ENCODE measurements at regions not wholly inside any gene's neighbourhood (a gene's known extent, or its start where the extent isn't known, plus 50 kb on each side); places are given as distances from the start of the nearest gene placed in this dataset.

DNA sequence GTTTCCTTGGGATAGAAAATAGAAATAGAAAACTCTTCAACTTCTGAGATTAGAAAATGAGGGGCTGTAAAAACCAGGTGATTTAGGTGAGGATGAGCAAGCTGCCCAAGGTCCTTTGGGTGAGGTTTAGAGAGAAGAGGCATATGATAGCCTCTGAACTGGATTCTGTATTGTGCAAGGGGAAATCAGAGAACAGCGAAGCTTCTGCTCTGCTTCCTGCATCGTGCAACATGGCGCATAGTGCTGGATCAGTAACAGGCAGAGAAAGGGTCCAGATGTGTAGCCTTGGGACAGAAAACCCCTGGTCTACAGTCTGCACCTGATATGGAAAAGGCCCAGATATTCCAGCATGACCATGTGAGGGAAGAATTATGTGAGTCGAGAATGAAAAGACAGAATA is 121.7 kb downstream of the MBL2 start:
- no peak for DNase-seq (ENCODE audit: low read depth)

- no peak for DNase-seq (ENCODE audit: low read depth)
These were observed 121.3 kb downstream of the MBL2 start for GRCh38 chr10:52651293-52651692.

DNA sequence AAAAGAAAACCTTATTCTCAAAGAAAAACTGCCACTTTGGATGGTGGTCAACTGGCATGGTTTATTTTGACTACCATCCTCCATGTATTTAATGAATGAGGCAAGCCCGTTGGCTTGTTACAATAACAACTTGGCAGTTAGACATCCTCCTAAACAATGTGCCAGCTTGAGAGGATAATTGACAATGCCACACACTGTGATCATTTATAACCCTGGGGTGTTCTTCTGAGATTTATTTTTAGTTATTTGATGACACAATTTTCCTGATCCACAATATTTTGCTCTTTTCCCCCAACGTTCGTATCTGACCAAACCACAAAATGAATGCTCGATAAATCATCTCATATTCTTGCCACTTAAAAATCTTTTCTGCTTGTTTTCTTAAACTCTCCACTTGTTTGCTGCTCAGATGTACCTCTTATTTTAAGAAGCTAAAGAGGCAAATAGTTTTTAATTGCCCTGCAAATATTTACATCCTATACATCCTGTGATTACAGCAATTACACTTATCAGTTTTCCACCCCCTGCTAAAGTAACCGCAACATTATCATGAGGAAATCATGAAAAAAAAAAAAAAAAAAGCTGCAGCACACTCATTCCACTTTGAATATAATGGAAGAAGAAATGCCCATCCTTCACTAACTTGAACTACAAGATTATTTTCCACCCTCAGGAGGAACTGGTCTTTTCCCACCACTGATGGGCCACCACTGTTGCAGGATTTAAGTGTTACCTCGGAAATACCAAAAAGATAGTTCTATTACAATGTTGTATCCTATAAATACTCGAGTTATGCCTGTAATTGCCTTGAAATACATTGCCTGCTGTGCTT is 119.9 kb downstream of the MBL2 start:
- DNase-seq (ENCODE audit: low read depth): no peak

GRCh38 chr10:52653263-52653909 is 119.2 kb downstream of the MBL2 start:
- DNase-seq (ENCODE audit: low read depth): no peak

DNA sequence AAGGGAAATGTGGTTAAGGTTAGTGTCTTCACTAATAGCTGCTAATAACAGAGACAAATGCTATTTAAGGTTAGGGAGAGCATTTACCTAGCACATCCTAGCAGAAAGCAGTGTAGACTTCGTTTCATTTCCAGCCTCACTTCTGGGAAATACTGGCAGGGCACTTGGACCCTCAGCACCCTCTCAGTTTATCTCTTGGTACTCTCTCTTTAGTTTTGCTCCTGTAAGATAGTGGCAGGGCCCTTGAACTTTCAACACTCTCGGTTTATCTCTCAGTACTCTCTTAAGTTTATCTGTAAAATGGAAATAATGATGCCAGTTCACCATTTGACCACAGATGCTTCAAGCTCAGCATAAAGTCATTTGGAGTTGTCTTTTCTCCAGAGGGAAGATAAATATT is 118.4 kb downstream of the MBL2 start:
- no peak for DNase-seq (ENCODE audit: low read depth)

- DNase-seq (ENCODE audit: low read depth): no peak
These were observed 114.5 kb downstream of the MBL2 start for GRCh38 chr10:52658112-52658511.

- DNase-seq (ENCODE audit: low read depth): no peak
These were observed 113.5 kb downstream of the MBL2 start for GRCh38 chr10:52659085-52659484.

DNA sequence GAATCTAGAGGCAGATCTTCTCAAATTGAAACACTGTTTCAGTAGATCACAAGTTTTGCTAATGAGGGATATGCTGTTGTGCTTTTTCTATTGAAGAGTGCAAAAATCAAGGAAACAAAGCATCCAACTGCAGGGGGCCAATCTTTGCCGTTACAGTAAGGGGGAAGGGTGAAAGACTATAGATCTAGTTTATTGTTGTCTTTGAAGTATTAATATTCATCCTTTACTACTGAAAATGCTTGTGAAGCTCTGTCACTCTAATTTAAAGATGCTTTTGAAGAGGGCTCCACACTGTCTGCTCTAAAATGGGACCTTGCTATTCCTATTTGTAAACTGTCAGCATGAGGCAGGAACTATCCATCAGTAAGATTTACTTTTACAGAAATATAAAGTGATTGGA is 110.3 kb downstream of the MBL2 start:
- DNase-seq (ENCODE audit: low read depth): no peak

- no peak for DNase-seq (ENCODE audit: low read depth)
These were observed 109.4 kb downstream of the MBL2 start for GRCh38 chr10:52663161-52663560.

GRCh38 chr10:52664629-52665028 is 108.0 kb downstream of the MBL2 start:
- DNase-seq (ENCODE audit: low read depth): no peak

- no peak for DNase-seq (ENCODE audit: low read depth)
These were observed 106.8 kb downstream of the MBL2 start for GRCh38 chr10:52665821-52666220.

- no peak for DNase-seq (ENCODE audit: low read depth)
These were observed 105.7 kb downstream of the MBL2 start for GRCh38 chr10:52666931-52667330.

DNA sequence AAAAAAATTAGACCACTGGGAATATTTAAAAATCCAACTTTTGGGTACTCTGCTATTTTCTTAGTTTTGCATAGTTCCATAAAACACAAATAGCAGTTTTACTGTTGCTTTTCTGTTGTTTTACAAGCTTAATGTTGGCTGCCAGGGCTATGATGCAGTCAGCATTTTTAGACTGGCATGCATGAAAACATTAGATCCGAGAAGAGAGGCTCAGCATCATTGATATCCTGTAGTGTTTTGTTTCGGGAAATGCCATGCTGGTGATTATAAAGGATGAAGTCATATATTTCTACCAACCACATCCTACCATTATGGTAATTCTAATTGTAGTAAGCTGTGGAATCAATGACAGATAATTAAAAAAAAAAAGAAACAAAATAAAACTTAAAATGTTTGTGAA is 104.6 kb downstream of the MBL2 start:
- DNase-seq (ENCODE audit: low read depth): no peak

DNA sequence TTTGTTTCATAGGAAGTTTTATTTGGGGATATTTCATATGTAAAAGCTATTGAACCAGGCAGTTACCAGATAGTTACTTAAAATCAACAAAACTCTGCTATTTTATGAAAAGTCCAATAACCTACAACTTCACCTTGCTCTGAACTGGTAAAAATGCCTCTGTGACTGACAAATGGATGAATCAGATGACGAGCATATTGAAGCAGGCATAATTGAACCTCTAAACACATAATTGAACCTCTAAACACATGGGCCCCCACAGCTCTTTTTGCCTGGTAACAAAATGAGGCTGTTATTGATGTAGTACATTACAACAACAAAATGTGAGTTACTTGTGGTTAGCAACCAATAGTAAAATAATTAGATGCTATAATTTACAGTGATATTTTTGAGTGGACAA is 99.7 kb downstream of the MBL2 start:
- DNase-seq (ENCODE audit: low read depth): no peak

GRCh38 chr10:52673468-52673867 is 99.1 kb downstream of the MBL2 start:
- DNase-seq (ENCODE audit: low read depth): no peak

DNA sequence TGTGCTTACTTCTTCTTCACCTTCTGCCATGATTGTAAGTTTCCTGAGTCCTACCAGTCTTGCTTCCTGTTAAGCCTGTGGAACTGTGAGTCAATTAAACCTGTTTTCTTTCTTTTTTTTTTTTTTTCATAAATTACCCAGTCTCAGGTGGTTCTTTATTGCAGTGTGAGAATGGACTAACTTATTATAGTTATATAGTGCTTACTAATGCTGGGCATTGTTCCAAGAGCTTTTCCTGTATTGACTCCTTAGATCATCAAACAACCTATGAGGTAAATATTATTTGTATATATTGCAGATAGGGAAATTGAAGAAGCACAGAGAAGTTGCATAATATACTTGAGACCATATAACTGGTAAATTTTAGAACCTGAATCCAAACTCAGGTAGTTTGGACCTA is 98.1 kb downstream of the MBL2 start:
- no peak for DNase-seq (ENCODE audit: low read depth)

- no peak for DNase-seq (ENCODE audit: low read depth)
These were observed 95.5 kb downstream of the MBL2 start for GRCh38 chr10:52677086-52677485.

DNA sequence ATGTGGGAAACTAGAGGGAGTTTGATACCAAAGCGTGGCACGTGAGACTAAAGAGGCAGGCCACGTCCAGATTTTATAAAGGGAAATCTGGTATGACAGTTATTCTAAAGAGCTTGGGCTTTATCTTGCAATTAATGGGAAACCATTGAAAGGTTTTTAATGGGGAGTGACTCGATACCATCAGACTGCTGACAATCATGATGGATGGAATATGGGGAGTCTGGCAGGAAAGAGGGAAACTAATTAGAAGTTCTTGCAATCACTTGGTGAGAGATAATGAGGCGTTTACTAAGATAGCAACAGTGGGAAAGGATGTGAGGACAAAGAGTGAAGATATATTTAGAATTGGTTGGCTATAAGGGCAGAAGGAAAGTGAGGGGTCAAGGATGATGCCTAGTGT is 94.0 kb downstream of the MBL2 start:
- no peak for DNase-seq (ENCODE audit: low read depth)

DNA sequence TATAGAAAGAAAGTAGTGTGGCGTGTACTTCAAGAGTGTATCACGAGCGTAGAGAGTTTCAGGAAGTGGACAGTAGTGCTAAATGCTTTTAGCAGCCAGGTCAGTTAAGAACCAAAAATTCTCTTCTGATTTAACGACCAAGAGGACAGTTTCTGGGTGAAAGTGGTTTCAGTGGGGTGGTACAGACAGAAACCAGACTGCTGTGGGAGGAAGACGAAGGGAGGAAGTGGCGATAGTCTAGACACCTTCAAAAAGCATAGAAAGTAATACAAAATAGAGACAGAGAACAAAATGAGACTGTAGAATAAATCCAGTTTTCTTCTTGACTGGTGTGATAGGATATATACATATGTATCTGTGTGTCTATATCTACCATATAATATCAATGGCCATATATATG is 93.5 kb downstream of the MBL2 start:
- no peak for DNase-seq (ENCODE audit: low read depth)

GRCh38 chr10:52682766-52683165 is 89.8 kb downstream of the MBL2 start:
- DNase-seq (ENCODE audit: low read depth): no peak

- no peak for DNase-seq (ENCODE audit: low read depth)
These were observed 88.8 kb downstream of the MBL2 start for GRCh38 chr10:52683776-52684175.

- no peak for DNase-seq (ENCODE audit: low read depth)
These were observed 83.7 kb downstream of the MBL2 start for GRCh38 chr10:52688899-52689298.

- DNase-seq (ENCODE audit: low read depth): no peak
These were observed 76.4 kb downstream of the MBL2 start for GRCh38 chr10:52696232-52696631.

- DNase-seq (ENCODE audit: low read depth): no peak
These were observed 70.9 kb downstream of the MBL2 start for GRCh38 chr10:52701647-52702046.
